HG02623 (cell line): ENCODE measurements at regions not wholly inside any gene's neighbourhood (a gene's known extent, or its start where the extent isn't known, plus 50 kb on each side); places are given as distances from the start of the nearest gene placed in this dataset.

Source experiments
- ATAC-seq: cut with Tn5 transposase; IDR thresholded peaks from one replicate; pipeline ENCODE4 v1.9.1; 2021; ENCODE audit warnings: moderate library complexity; ENCODE audit not compliant: unreplicated experiment

- ATAC-seq: no peak
Measured at GRCh38 chr3:164604687-164605086, 473.6 kb downstream of the SI start.

- no peak for ATAC-seq
Measured at GRCh38 chr3:164577667-164578210, 500.6 kb downstream of the SI start.

- ATAC-seq: no peak
Measured at GRCh38 chr3:164572436-164572835, 505.9 kb downstream of the SI start.

GRCh38 chr3:164550857-164551256, 527.4 kb downstream of the SI start:
- no peak for ATAC-seq

- no peak for ATAC-seq
Measured at GRCh38 chr3:164539215-164539614, 539.1 kb downstream of the SI start.

- no peak for ATAC-seq
Measured at GRCh38 chr3:164537485-164537884, 540.8 kb downstream of the SI start.

GRCh38 chr3:164533275-164533674, 545.0 kb downstream of the SI start:
- ATAC-seq: no peak

- ATAC-seq: no peak
Measured at GRCh38 chr3:164526250-164526649, 552.0 kb downstream of the SI start.

GRCh38 chr3:164524201-164524600, 554.1 kb downstream of the SI start:
- no peak for ATAC-seq

- no peak for ATAC-seq
Measured at GRCh38 chr3:164522073-164522763, 556.1 kb downstream of the SI start.

GRCh38 chr3:164521644-164522043, 556.7 kb downstream of the SI start:
- ATAC-seq: no peak

GRCh38 chr3:164521139-164521538, 557.2 kb downstream of the SI start:
- ATAC-seq: no peak

- no peak for ATAC-seq
Measured at GRCh38 chr3:164515256-164515655, 563.0 kb downstream of the SI start.

- ATAC-seq: no peak
Measured at GRCh38 chr3:164514576-164514975, 563.7 kb downstream of the SI start.

- no peak for ATAC-seq
Measured at GRCh38 chr3:164507886-164508285, 570.4 kb downstream of the SI start.

- ATAC-seq: no peak
Measured at GRCh38 chr3:164498917-164499316, 579.4 kb downstream of the SI start.

GRCh38 chr3:164488893-164489292, 589.4 kb downstream of the SI start:
- ATAC-seq: no peak

GRCh38 chr3:164486150-164486549, 592.1 kb downstream of the SI start:
- ATAC-seq: no peak

- no peak for ATAC-seq
Measured at GRCh38 chr3:164479978-164480377, 598.3 kb downstream of the SI start.

GRCh38 chr3:164479406-164479805, 598.9 kb downstream of the SI start:
- no peak for ATAC-seq

- ATAC-seq: no peak
Measured at GRCh38 chr3:164478323-164478722, 600.0 kb downstream of the SI start.

- ATAC-seq: no peak
Measured at GRCh38 chr3:164477403-164477802, 600.9 kb downstream of the SI start.

GRCh38 chr3:164476631-164477030, 601.7 kb downstream of the SI start:
- no peak for ATAC-seq
